Fibroblast of mammary gland (primary cell): ENCODE measurements at regions not wholly inside any gene's neighbourhood (a gene's known extent, or its start where the extent isn't known, plus 50 kb on each side); places are given as distances from the start of the nearest gene placed in this dataset.

ENCODE experiments used
- DNase-seq: peaks from one replicate; pipeline ENCODE4 v3.0.0-alpha.2; 2010; ENCODE audit warnings: low read depth
- H3K4me3 ChIP-seq: 2 replicates; pipeline ENCODE4 v1.5.1; 2011; ENCODE audit warnings: low read depth, mild to moderate bottlenecking, low read length, moderate library complexity; ENCODE audit not compliant: control insufficient read depth
- TF ChIP-seq, protein P1 (sequence below): conservative IDR thresholded peaks from 2 replicates; pipeline ENCODE4 v1.5.1; 2011; ENCODE audit warnings: low read depth, low read length, inconsistent platforms; ENCODE audit not compliant: control insufficient read depth, insufficient read depth

DNA sequence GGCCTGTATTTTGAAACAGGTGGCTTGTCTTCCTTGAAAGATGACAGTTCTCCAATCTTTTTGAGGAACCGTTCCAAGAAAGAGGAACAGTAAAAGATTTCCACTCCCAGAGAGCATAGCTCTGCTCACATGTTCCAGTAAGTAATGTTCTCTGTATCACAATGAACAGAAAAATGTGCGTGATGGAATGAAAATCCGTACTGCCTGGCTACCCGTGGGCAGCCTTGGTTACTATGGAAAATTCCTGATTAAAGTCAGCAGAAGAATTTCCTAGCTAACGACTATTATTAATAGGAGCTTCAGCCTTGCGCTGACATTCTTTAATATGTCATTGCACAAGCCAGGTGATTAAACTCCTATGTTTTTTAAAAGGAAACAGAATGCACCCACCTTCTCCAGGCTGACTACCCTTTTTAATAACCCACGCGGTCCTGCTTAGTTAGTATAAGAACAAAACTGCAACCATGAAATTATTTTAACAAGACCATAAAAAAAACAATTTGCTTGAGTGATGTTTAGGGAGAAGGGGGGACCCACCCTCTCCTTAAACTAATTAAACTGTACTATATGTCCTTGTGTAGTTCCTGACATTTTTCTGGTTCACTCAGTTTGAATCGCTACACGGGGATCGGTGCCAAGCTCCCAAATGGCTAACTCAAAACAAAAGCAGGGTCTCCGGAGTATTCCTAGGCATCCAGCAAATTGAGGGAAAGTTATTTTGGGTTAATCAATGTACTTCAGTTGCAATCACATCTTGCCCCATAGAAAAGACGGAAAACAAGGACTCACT, 54.8 kb upstream of the CPEB4 start:
- TF ChIP-seq, protein P1, sequence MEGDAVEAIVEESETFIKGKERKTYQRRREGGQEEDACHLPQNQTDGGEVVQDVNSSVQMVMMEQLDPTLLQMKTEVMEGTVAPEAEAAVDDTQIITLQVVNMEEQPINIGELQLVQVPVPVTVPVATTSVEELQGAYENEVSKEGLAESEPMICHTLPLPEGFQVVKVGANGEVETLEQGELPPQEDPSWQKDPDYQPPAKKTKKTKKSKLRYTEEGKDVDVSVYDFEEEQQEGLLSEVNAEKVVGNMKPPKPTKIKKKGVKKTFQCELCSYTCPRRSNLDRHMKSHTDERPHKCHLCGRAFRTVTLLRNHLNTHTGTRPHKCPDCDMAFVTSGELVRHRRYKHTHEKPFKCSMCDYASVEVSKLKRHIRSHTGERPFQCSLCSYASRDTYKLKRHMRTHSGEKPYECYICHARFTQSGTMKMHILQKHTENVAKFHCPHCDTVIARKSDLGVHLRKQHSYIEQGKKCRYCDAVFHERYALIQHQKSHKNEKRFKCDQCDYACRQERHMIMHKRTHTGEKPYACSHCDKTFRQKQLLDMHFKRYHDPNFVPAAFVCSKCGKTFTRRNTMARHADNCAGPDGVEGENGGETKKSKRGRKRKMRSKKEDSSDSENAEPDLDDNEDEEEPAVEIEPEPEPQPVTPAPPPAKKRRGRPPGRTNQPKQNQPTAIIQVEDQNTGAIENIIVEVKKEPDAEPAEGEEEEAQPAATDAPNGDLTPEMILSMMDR, result no peak
- H3K4me3 ChIP-seq, result no peak overlapping the region
- DNase-seq, result no peak

DNA sequence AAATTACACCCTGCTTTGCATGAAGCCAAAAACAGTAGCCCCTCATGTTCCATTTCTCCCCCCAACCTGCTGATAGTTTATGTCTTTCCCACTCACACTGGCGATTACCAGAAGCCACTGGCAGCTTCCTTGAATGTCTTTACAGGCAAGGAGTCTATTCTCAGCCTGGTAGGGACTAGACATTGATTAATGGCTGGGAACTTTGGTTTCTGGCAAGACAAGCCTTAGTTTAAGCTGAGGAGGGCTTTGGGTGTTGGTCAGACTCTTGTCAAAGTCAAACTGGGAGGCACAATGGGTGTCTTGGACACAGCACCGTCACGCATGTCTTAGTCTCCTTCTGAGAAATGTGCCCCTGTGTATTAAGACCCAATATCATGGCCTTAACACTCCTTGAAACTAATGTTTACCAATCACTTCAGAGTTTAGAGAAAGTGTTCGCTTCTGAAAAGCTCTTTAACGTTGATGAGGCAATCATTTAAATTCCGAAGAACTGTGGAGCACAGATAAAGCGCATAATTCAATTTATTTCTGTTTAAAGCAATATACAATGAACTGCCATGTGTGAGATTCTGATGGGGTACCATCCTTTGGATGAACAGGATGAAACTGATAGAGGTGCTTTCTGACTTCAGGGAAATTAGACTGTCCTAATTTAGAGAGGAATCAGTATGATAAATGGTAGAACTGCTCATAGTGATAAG, 53.9 kb upstream of the CPEB4 start:
- TF ChIP-seq, protein P1, result no peak
- no peak overlapping the region for H3K4me3 ChIP-seq
- no peak for DNase-seq

DNA sequence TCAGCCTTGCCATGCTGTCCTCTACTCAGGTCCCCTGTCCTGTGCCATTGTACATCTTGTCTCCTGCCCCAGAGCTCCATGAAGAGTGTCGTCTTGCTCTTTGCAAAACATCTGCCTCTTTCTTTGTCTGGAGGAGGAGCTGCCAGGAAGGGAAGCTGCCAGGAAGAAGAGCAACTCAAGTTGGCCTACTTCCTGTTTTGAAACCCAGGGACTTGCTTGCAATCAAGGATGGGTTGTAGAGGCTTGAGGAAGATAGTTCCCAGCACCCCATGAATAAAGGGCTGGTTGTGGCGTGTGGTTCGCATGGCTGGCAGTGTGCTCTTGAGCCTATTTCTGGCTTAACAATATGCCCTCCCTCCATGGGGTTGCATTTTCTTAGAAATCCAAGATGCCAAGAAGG, 53.0 kb upstream of the CPEB4 start:
- DNase-seq, result no peak
- TF ChIP-seq, protein P1, result no peak
- H3K4me3 ChIP-seq, result no peak overlapping the region

DNA sequence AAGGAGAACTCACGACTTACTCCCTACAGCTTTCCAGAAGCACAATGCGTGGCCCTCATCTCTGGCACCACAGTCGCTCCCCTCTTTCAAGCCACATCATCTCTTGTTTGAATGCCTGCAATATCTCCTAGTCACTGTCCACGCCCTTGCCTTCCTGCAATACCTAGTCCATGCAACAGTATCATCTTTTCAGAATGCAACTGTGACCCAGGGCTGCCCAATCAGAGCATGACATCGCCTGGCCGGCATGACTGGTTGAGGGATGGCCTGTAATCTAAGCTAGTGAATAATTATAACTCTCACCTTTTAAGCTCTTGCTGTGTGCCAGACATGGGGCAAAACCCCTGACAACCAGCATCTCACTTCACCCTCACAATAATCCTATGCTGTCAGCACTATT, 52.5 kb upstream of the CPEB4 start:
- DNase-seq, result no peak
- TF ChIP-seq, protein P1, result no peak
- no peak overlapping the region for H3K4me3 ChIP-seq

DNA sequence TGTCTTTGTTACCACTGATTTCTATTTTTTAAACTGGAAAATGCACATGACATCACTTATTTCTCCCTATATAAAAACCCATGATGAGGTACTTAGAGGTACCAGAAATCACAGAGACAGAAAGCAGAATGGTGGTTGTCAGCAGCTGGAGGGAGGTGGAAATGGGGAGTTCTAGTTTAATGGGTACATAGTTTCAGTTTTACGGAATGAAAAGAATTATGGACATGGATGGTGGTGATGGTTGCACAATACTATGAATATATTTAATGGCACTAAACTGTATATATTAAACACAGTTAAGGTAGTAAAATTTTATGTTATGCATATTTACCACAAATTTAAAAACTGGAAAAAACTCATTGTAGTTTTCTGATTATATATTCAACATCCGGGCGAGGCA, 50.5 kb upstream of the CPEB4 start:
- DNase-seq, result no peak

More for the DNA sequence above, 50.5 kb upstream of the CPEB4 start:
- no peak overlapping the region for H3K4me3 ChIP-seq
- TF ChIP-seq, protein P1, result no peak
